ENCODE measurements at regions not wholly inside any gene's neighbourhood (a gene's known extent, or its start where the extent isn't known, plus 50 kb on each side); places are given as distances from the start of the nearest gene placed in this dataset.

DNA sequence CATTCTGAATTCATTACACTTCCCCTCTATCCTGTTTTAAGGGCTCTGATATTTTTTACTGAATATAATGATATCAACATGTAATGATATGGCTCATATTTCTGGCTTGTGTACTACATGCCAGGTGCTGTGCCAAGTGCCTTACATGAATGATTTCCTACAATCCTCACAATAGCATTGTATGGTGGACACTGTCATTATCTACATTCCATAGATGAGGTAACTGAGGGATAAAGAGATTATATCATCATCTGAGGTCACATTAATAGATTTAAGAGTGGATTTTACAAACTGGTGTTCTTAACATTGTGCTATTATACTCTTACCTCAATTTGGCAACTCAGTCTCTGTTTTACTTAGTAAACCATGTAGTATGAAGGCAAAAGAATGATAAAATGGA lies 502.0 kb downstream of the LIG4 start:
- no peak overlapping the region for H2AFZ ChIP-seq (ENCODE audit: low read depth, low read length)
- H3K79me1 ChIP-seq (replicated peaks; ENCODE audit: low read length, poor library complexity, severe bottlenecking): peaks cover 34% of the 10 kb centered on the region

DNA sequence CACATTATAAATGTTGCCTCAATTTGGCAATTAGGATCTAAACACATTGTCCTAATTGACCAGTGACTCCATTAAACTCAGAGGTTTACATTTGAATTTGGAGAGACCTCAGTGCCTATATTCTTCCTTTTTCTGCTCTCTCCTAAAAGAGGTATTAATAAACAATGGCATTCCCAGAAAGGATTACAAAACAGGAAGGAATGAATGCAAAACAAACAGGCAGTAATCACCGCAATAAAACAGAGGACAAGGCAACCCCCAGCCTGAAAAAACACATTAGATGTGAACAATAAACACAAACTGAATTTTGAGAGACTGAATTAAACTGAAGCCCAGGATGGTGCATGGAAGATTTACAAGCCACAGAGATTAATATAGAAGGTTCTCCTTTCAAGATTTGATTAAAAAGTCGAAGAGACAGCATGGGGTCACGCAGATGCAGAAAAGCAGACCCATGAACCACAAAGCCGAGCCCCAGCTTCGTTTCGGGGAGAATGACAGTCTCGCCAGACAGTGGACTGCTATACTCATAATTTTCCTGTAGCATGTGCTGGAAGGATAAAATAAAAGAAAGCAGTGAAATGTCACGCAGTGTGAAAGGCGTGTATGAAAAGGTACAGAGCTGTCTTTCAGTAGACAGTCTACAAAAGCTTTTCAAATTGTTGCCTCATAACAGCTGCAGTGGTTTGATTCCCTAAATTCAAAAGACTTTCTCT lies 503.0 kb downstream of the LIG4 start:
- Histone ChIP-seq H3K4me1 (ENCODE audit: control insufficient read depth, insufficient read depth, low read depth, low read length) (peaks cover 1% of the 10 kb centered on the region), H3K14ac (ENCODE audit: low read length in 2 of 2) (no peak overlapping the region), H3K9me3 (ENCODE audit: control insufficient read depth, low read length) (no peaks in the 10 kb centered on the region), H2AK5ac (ENCODE audit: low read length, severe bottlenecking) (no peak overlapping the region), H4K91ac (ENCODE audit: low read length) (no peak overlapping the region), H4K8ac (ENCODE audit: low read length) (no peak overlapping the region), H3K9ac (ENCODE audit: low read length) (no peak overlapping the region), H3K23ac (ENCODE audit: low read length in 2 of 2) (no peak overlapping the region), H2BK15ac (ENCODE audit: low read depth, poor library complexity, severe bottlenecking) (no peak overlapping the region), H3K27me3 (ENCODE audit: control insufficient read depth in 1 of 2, insufficient read depth in 1 of 2, low read length in 2 of 2) (no peaks in the 10 kb centered on the region), H3K4me3 (ENCODE audit: insufficient read depth in 1 of 2, low read depth in 1 of 2, low read length in 2 of 2) (no peak overlapping the region), H2BK5ac (ENCODE audit: low read depth, low read length, poor library complexity, severe bottlenecking) (no peak overlapping the region), H3K27ac (ENCODE audit: low read length, poor library complexity, severe bottlenecking) (no peak overlapping the region), H2BK120ac (ENCODE audit: low read depth, low read length) (no peak overlapping the region), H3K79me1 (replicated peaks; ENCODE audit: low read length, poor library complexity, severe bottlenecking) (peaks cover 27% of the 10 kb centered on the region), H2BK12ac (ENCODE audit: low read length in 2 of 2) (no peak overlapping the region), H3K4me2 (ENCODE audit: low read length, poor library complexity, severe bottlenecking) (no peak overlapping the region), H3K4ac (ENCODE audit: low read depth in 1 of 2, low read length in 2 of 2) (no peak overlapping the region), H3K18ac (ENCODE audit: low read depth in 1 of 2, low read length in 2 of 2) (no peak overlapping the region), H2AFZ (ENCODE audit: low read depth, low read length) (no peak overlapping the region), H3K36me3 (ENCODE audit: control insufficient read depth in 1 of 2, insufficient read depth in 2 of 2, low read depth in 1 of 2, low read length in 2 of 2) (no peaks in the 10 kb centered on the region)
- peak; percentile 22 for DNase-seq
- WGBS: 92% methylated on average over 8 of the region's 9 CpGs

More for the DNA sequence above, 502.0 kb downstream of the LIG4 start:
- H2BK5ac ChIP-seq (ENCODE audit: low read depth, low read length, poor library complexity, severe bottlenecking): no peak overlapping the region
- no peak overlapping the region for H3K27ac ChIP-seq (ENCODE audit: low read length, poor library complexity, severe bottlenecking)
- no peaks in the 10 kb centered on the region for H3K27me3 ChIP-seq (ENCODE audit: control insufficient read depth in 1 of 2, insufficient read depth in 1 of 2, low read length in 2 of 2)
- no peak overlapping the region for H2BK120ac ChIP-seq (ENCODE audit: low read depth, low read length)
- H3K4me2 ChIP-seq (ENCODE audit: low read length, poor library complexity, severe bottlenecking): no peak overlapping the region
- no peak for DNase-seq
- H4K8ac ChIP-seq (ENCODE audit: low read length): no peak overlapping the region
- H3K14ac ChIP-seq (ENCODE audit: low read length in 2 of 2): no peak overlapping the region
- H3K36me3 ChIP-seq (ENCODE audit: control insufficient read depth in 1 of 2, insufficient read depth in 2 of 2, low read depth in 1 of 2, low read length in 2 of 2): no peaks in the 10 kb centered on the region
- H2BK15ac ChIP-seq (ENCODE audit: low read depth, poor library complexity, severe bottlenecking): no peak overlapping the region
- H3K18ac ChIP-seq (ENCODE audit: low read depth in 1 of 2, low read length in 2 of 2): no peak overlapping the region
- no peak overlapping the region for H3K4me3 ChIP-seq (ENCODE audit: insufficient read depth in 1 of 2, low read depth in 1 of 2, low read length in 2 of 2)
- no peaks in the 10 kb centered on the region for H3K9me3 ChIP-seq (ENCODE audit: control insufficient read depth, low read length)
- H3K4me1 ChIP-seq (ENCODE audit: control insufficient read depth, insufficient read depth, low read depth, low read length): peaks cover 1% of the 10 kb centered on the region
- H2BK12ac ChIP-seq (ENCODE audit: low read length in 2 of 2): no peak overlapping the region
- no peak overlapping the region for H3K23ac ChIP-seq (ENCODE audit: low read length in 2 of 2)
- no peak overlapping the region for H3K4ac ChIP-seq (ENCODE audit: low read depth in 1 of 2, low read length in 2 of 2)
- no peak overlapping the region for H3K9ac ChIP-seq (ENCODE audit: low read length)
- no peak overlapping the region for H2AK5ac ChIP-seq (ENCODE audit: low read length, severe bottlenecking)
- no peak overlapping the region for H4K91ac ChIP-seq (ENCODE audit: low read length)

DNA sequence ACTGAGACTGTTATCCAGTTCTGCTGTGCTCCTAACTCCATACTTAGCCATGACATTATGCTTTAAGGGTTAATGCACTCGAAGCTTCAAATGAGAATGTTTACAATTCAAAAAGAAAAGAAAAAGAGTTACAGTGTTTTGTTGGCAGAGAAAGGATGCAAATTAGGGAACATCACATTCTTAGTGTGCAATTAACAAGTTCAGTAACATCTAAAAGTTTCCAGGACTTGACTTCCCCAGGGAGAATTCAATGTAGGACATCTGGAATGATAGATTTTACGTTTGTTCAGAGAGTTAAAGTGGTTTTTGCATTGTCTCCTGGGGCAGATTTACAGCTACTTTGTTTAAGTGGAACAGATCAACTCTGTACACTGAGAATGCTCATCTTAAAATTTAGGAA lies 525.2 kb downstream of the LIG4 start:
- peaks cover 22% of the 10 kb centered on the region for H3K79me1 ChIP-seq (replicated peaks; ENCODE audit: low read length, poor library complexity, severe bottlenecking)

GRCh38 chr13:107685876-107686275 lies 529.5 kb downstream of the LIG4 start:
- Histone ChIP-seq H2BK12ac (ENCODE audit: low read length in 2 of 2) (no peak overlapping the region), H4K8ac (ENCODE audit: low read length) (no peak overlapping the region), H3K4me1 (ENCODE audit: control insufficient read depth, insufficient read depth, low read depth, low read length) (no peaks in the 10 kb centered on the region), H3K79me1 (replicated peaks; ENCODE audit: low read length, poor library complexity, severe bottlenecking) (peaks cover 42% of the 10 kb centered on the region), H2AK5ac (ENCODE audit: low read length, severe bottlenecking) (no peak overlapping the region), H3K4me2 (ENCODE audit: low read length, poor library complexity, severe bottlenecking) (no peak overlapping the region), H3K27me3 (ENCODE audit: control insufficient read depth in 1 of 2, insufficient read depth in 1 of 2, low read length in 2 of 2) (no peaks in the 10 kb centered on the region), H3K36me3 (ENCODE audit: control insufficient read depth in 1 of 2, insufficient read depth in 2 of 2, low read depth in 1 of 2, low read length in 2 of 2) (peaks cover 0 to 3% of the 10 kb centered on the region in 2 experiments), H3K18ac (ENCODE audit: low read depth in 1 of 2, low read length in 2 of 2) (no peak overlapping the region), H3K9ac (ENCODE audit: low read length) (no peak overlapping the region), H3K23ac (ENCODE audit: low read length in 2 of 2) (no peak overlapping the region), H3K4ac (ENCODE audit: low read depth in 1 of 2, low read length in 2 of 2) (no peak overlapping the region), H4K91ac (ENCODE audit: low read length) (no peak overlapping the region), H2BK15ac (ENCODE audit: low read depth, poor library complexity, severe bottlenecking) (no peak overlapping the region), H3K27ac (ENCODE audit: low read length, poor library complexity, severe bottlenecking) (no peak overlapping the region), H2AFZ (ENCODE audit: low read depth, low read length) (no peak overlapping the region), H3K4me3 (ENCODE audit: insufficient read depth in 1 of 2, low read depth in 1 of 2, low read length in 2 of 2) (no peak overlapping the region), H3K14ac (ENCODE audit: low read length in 2 of 2) (no peak overlapping the region), H3K9me3 (ENCODE audit: control insufficient read depth, low read length) (peaks cover 6% of the 10 kb centered on the region), H2BK120ac (ENCODE audit: low read depth, low read length) (no peak overlapping the region), H2BK5ac (ENCODE audit: low read depth, low read length, poor library complexity, severe bottlenecking) (no peak overlapping the region)
- DNase-seq: no peak
- 96% methylated on average over 7 of the region's 9 CpGs for WGBS

More for the DNA sequence above, 525.2 kb downstream of the LIG4 start:
- no peak overlapping the region for H2BK120ac ChIP-seq (ENCODE audit: low read depth, low read length)
- no peak overlapping the region for H2BK15ac ChIP-seq (ENCODE audit: low read depth, poor library complexity, severe bottlenecking)
- H3K27me3 ChIP-seq (ENCODE audit: control insufficient read depth in 1 of 2, insufficient read depth in 1 of 2, low read length in 2 of 2): no peaks in the 10 kb centered on the region
- H2AFZ ChIP-seq (ENCODE audit: low read depth, low read length): no peak overlapping the region
- H3K9me3 ChIP-seq (ENCODE audit: control insufficient read depth, low read length): peaks cover 6% of the 10 kb centered on the region
- H3K4ac ChIP-seq (ENCODE audit: low read depth in 1 of 2, low read length in 2 of 2): no peak overlapping the region
- WGBS: 5% methylated on average over 1 of the region's 2 CpGs
- H3K36me3 ChIP-seq (ENCODE audit: control insufficient read depth in 1 of 2, insufficient read depth in 2 of 2, low read depth in 1 of 2, low read length in 2 of 2): no peaks in the 10 kb centered on the region
- no peak overlapping the region for H3K27ac ChIP-seq (ENCODE audit: low read length, poor library complexity, severe bottlenecking)
- no peak overlapping the region for H4K8ac ChIP-seq (ENCODE audit: low read length)
- no peak overlapping the region for H3K14ac ChIP-seq (ENCODE audit: low read length in 2 of 2)
- no peak overlapping the region for H3K4me3 ChIP-seq (ENCODE audit: insufficient read depth in 1 of 2, low read depth in 1 of 2, low read length in 2 of 2)
- H3K23ac ChIP-seq (ENCODE audit: low read length in 2 of 2): no peak overlapping the region
- no peak overlapping the region for H2AK5ac ChIP-seq (ENCODE audit: low read length, severe bottlenecking)
- no peak overlapping the region for H2BK5ac ChIP-seq (ENCODE audit: low read depth, low read length, poor library complexity, severe bottlenecking)
- H3K18ac ChIP-seq (ENCODE audit: low read depth in 1 of 2, low read length in 2 of 2): no peak overlapping the region
- no peak overlapping the region for H2BK12ac ChIP-seq (ENCODE audit: low read length in 2 of 2)
- no peak overlapping the region for H3K9ac ChIP-seq (ENCODE audit: low read length)
- no peak overlapping the region for H3K4me2 ChIP-seq (ENCODE audit: low read length, poor library complexity, severe bottlenecking)
- no peak for DNase-seq
- H3K4me1 ChIP-seq (ENCODE audit: control insufficient read depth, insufficient read depth, low read depth, low read length): no peaks in the 10 kb centered on the region
- H4K91ac ChIP-seq (ENCODE audit: low read length): no peak overlapping the region

All from mesenchymal stem cell (in vitro differentiated cells and primary cell).